ENCODE measurements at regions not wholly inside any gene's neighbourhood (a gene's known extent, or its start where the extent isn't known, plus 50 kb on each side); places are given as distances from the start of the nearest gene placed in this dataset.

- no peak for TF ChIP-seq CTCF (IDR thresholded peaks at IDR 0.05)
- no peak for TF ChIP-seq POLR2AphosphoS5 (IDR thresholded peaks at IDR 0.05)
- TF ChIP-seq EP300 (IDR thresholded peaks at IDR 0.05): no peak
Observed at GRCh38 chr3:6321999-6322398, 538.9 kb upstream of the GRM7 start.
